B cell (primary cell): ENCODE measurements at regions not wholly inside any gene's neighbourhood (a gene's known extent, or its start where the extent isn't known, plus 50 kb on each side); places are given as distances from the start of the nearest gene placed in this dataset.

Source experiments
- ATAC-seq: fragments of 200-7000 bp; cut with Tn5 transposase; one replicate; pipeline ENCODE4 v1.10.0; 2021; ENCODE audit warnings: low read depth, mild to moderate bottlenecking, moderate number of reproducible peaks, moderate library complexity
- CTCF ChIA-PET: fragments of 350-600 bp; sonication (Branson Sonifier 250); formaldehyde crosslinking; loops from one replicate; lab custom pipeline; 2021; ENCODE audit warnings: antibody characterized with exemption, inconsistent platforms; lab: Charles Lee
- POLR2A ChIA-PET: fragments of 350-600 bp; sonication (Branson Sonifier 250); formaldehyde crosslinking; loops from one replicate; lab custom pipeline; 2021; ENCODE audit warnings: antibody characterized with exemption; lab: Charles Lee
- DNase-seq: peaks from one replicate; pipeline ENCODE4 v3.0.0; 2013
- H2AFZ ChIP-seq: 2 replicates; pipeline ENCODE4 v1.6.1; 2012; ENCODE audit warnings: mild to moderate bottlenecking, low read depth, low read length; ENCODE audit not compliant: insufficient read depth, poor library complexity, severe bottlenecking
- H3K27ac ChIP-seq, 2 donors: 1 replicate in 1 of 2; 2 replicates in 1 of 2; pipeline ENCODE4 v1.5.1; 2012 to 2013; ENCODE audit warnings: low read length in 2 of 2, mild to moderate bottlenecking in 2 of 2, moderate library complexity in 1 of 2
- H3K27me3 ChIP-seq, 4 experiments: fragments of 200-600 bp in 1 of 4; sonication (generic) in 1 of 4; replicated peaks in 1 of 4; 1 replicate in 2 of 4; 2 replicates in 2 of 4; pipeline versions ENCODE4 v1.6.1 to v1.7.0; 2013 to 2016; ENCODE audit warnings: low read length in 3 of 4, mild to moderate bottlenecking in 2 of 4, mixed read lengths in 1 of 4, moderate library complexity in 1 of 4; ENCODE audit not compliant: insufficient read depth in 4 of 4, control insufficient read depth in 3 of 4; ENCODE audit errors: control extremely low read depth in 1 of 4
- H3K36me3 ChIP-seq, 2 experiments: replicated peaks in 1 of 2; 1 replicate in 1 of 2; 2 replicates in 1 of 2; pipeline versions ENCODE4 v1.6.1 to v1.7.1; 2013; ENCODE audit warnings: low read length in 1 of 2; ENCODE audit not compliant: insufficient read depth in 2 of 2, control insufficient read depth in 1 of 2; ENCODE audit errors: control extremely low read depth in 1 of 2, extremely low read depth in 1 of 2
- H3K4me1 ChIP-seq, 2 donors: fragments of 200-600 bp in 1 of 2; sonication (generic) in 1 of 2; 1 replicate in 1 of 2; 2 replicates in 1 of 2; pipeline versions ENCODE4 v1.5.1 to v1.6.1; 2013 to 2017; ENCODE audit warnings: low read length in 2 of 2; ENCODE audit not compliant: control insufficient read depth in 2 of 2, insufficient read depth in 2 of 2
- H3K4me2 ChIP-seq: replicated peaks from 2 replicates; pipeline ENCODE3; 2012; ENCODE audit warnings: mild to moderate bottlenecking, low read depth, low read length; ENCODE audit not compliant: poor library complexity, severe bottlenecking
- H3K4me3 ChIP-seq, 5 experiments: fragments of 200-600 bp in 1 of 5; sonication (generic) in 1 of 5; 1 replicate in 3 of 5; 2 replicates in 2 of 5; pipeline versions ENCODE4 v1.5.1 to v1.7.0; 2011 to 2016; ENCODE audit warnings: low read length in 4 of 5, mild to moderate bottlenecking in 4 of 5, low read depth in 2 of 5, control low read depth in 1 of 5, moderate library complexity in 1 of 5; ENCODE audit not compliant: insufficient read depth in 1 of 5; ENCODE audit errors: control extremely low read depth in 1 of 5, extremely low read depth in 1 of 5
- H3K79me2 ChIP-seq: fragments of 200-600 bp; sonication (generic); one replicate; pipeline ENCODE4 v1.6.0; 2016; ENCODE audit warnings: low read length; ENCODE audit not compliant: control insufficient read depth, insufficient read depth
- H3K9ac ChIP-seq: fragments of 200-600 bp; sonication (generic); 2 replicates; pipeline ENCODE4 v1.6.1; 2017; ENCODE audit warnings: mild to moderate bottlenecking, low read length, moderate library complexity
- H3K9me3 ChIP-seq, 3 donors: one replicate each; pipeline versions ENCODE4 v1.6.1 to v1.7.1; 2013; ENCODE audit warnings: low read length in 2 of 3; ENCODE audit not compliant: control insufficient read depth in 2 of 3, insufficient read depth in 1 of 3; ENCODE audit errors: control extremely low read depth in 1 of 3
- H4K20me1 ChIP-seq: 2 replicates; pipeline ENCODE4 v1.6.0; 2012; ENCODE audit warnings: mild to moderate bottlenecking, low read length; ENCODE audit not compliant: insufficient read depth, control insufficient read depth, poor library complexity, severe bottlenecking
- H3K27ac Mint-ChIP-seq: one replicate; pipeline ENCODE4 v1.8.0; 2021; ENCODE audit warnings: mixed read lengths
- H3K27me3 Mint-ChIP-seq: one replicate; pipeline ENCODE4 v1.8.0; 2021; ENCODE audit warnings: mixed read lengths
- H3K4me1 Mint-ChIP-seq: one replicate; pipeline ENCODE4 v1.8.0; 2021; ENCODE audit warnings: mixed read lengths
- H3K4me3 Mint-ChIP-seq: one replicate; pipeline ENCODE4 v1.8.0; 2021; ENCODE audit warnings: mixed read lengths
- H3K9me3 Mint-ChIP-seq: one replicate; pipeline ENCODE4 v1.8.0; 2022; ENCODE audit warnings: mixed read lengths; ENCODE audit not compliant: insufficient read depth
- CTCF ChIP-seq: fragments of 200-600 bp; IDR thresholded peaks from one replicate; pipeline ENCODE4 v1.8.0; 2022; ENCODE audit warnings: antibody characterized with exemption, mild to moderate bottlenecking
- EZH2 ChIP-seq: IDR thresholded peaks from 2 replicates; pipeline ENCODE4 v1.6.1; 2012; ENCODE audit warnings: borderline replicate concordance, low read depth, mild to moderate bottlenecking, moderate library complexity, low read length; ENCODE audit not compliant: insufficient read depth, poor library complexity, severe bottlenecking
- WGBS: methylation state at CpG from one replicate; pipeline ENCODE4 v1.1.5; 2013; ENCODE audit warnings: missing lambda C conversion rate; ENCODE audit not compliant: insufficient coverage; 5-methylcytosine and 5-hydroxymethylcytosine counted together
- intact Hi-C: fragments of 100-400 bp; cut with micrococcal nuclease; formaldehyde crosslinking; loops from one replicate; pipeline ENCODE4 v1.10.0; 2022

- ChIA-PET CTCF (no interaction called here), POLR2A (no interaction called here)
- Mint-ChIP-seq H3K4me3 (no peak overlapping the region), H3K4me1 (no peaks in the 10 kb centered on the region), H3K27ac (no peak overlapping the region), H3K27me3 (no peaks in the 10 kb centered on the region), H3K9me3 (peaks cover 2% of the 10 kb centered on the region)
- intact Hi-C loops: no loop called here
- no peak overlapping the region for H3K27ac ChIP-seq
- H3K9me3 ChIP-seq: peaks cover 0 to 5% (median 0%) of the 10 kb centered on the region in 3 donors
- H3K36me3 ChIP-seq: no peaks in the 10 kb centered on the region
- no peak overlapping the region for H3K4me3 ChIP-seq
- H3K79me2 ChIP-seq: no peaks in the 10 kb centered on the region
- no peak overlapping the region for H3K9ac ChIP-seq
- TF ChIP-seq EZH2 (no peak), CTCF (no peak)
- no peak for DNase-seq
- no peaks in the 10 kb centered on the region for H3K4me1 ChIP-seq
- H3K27me3 ChIP-seq: no peaks in the 10 kb centered on the region
- no peaks in the 10 kb centered on the region for H4K20me1 ChIP-seq
- ATAC-seq: no peak
- H2AFZ ChIP-seq: no peak overlapping the region
- H3K4me2 ChIP-seq: no peak overlapping the region
- 93% methylated on average over 6 of the region's 9 CpGs for WGBS
These were observed 570.8 kb upstream of the MGMT start for GRCh38 chr10:128896116-128896795.

GRCh38 chr10:128896963-128897362 is 570.1 kb upstream of the MGMT start:
- H3K27ac ChIP-seq: no peak overlapping the region
- no peaks in the 10 kb centered on the region for H3K27me3 Mint-ChIP-seq
- H3K36me3 ChIP-seq: no peaks in the 10 kb centered on the region
- no peaks in the 10 kb centered on the region for H3K79me2 ChIP-seq
- intact Hi-C loops: no loop called here
- H4K20me1 ChIP-seq: no peaks in the 10 kb centered on the region
- no peak overlapping the region for H3K9ac ChIP-seq
- no peak overlapping the region for H2AFZ ChIP-seq
- no peak overlapping the region for H3K4me3 ChIP-seq
- no peak for TF ChIP-seq EZH2
- no peak for TF ChIP-seq CTCF
- CTCF ChIA-PET: no interaction called here
- H3K4me1 Mint-ChIP-seq: no peaks in the 10 kb centered on the region
- no peak overlapping the region for H3K4me2 ChIP-seq
- no CpG with 5 or more reads among the region's 3 CpGs for WGBS
- peaks cover 0 to 5% (median 0%) of the 10 kb centered on the region in 3 donors for H3K9me3 ChIP-seq
- peaks cover 2% of the 10 kb centered on the region for H3K9me3 Mint-ChIP-seq
- ATAC-seq (no peak), DNase-seq (no peak)
- POLR2A ChIA-PET: no interaction called here
- no peaks in the 10 kb centered on the region for H3K27me3 ChIP-seq
- H3K4me1 ChIP-seq: no peaks in the 10 kb centered on the region
- H3K27ac Mint-ChIP-seq: no peak overlapping the region
- no peak overlapping the region for H3K4me3 Mint-ChIP-seq
